B cell (primary cell): ENCODE measurements at regions not wholly inside any gene's neighbourhood (a gene's known extent, or its start where the extent isn't known, plus 50 kb on each side); places are given as distances from the start of the nearest gene placed in this dataset.

Source experiments
- ATAC-seq: fragments of 200-7000 bp; cut with Tn5 transposase; one replicate; pipeline ENCODE4 v1.10.0; 2021; ENCODE audit warnings: low read depth, mild to moderate bottlenecking, moderate number of reproducible peaks, moderate library complexity
- CTCF ChIA-PET: fragments of 350-600 bp; sonication (Branson Sonifier 250); formaldehyde crosslinking; loops from one replicate; lab custom pipeline; 2021; ENCODE audit warnings: antibody characterized with exemption, inconsistent platforms; lab: Charles Lee
- POLR2A ChIA-PET: fragments of 350-600 bp; sonication (Branson Sonifier 250); formaldehyde crosslinking; loops from one replicate; lab custom pipeline; 2021; ENCODE audit warnings: antibody characterized with exemption; lab: Charles Lee
- DNase-seq: peaks from one replicate; pipeline ENCODE4 v3.0.0; 2013
- H2AFZ ChIP-seq: 2 replicates; pipeline ENCODE4 v1.6.1; 2012; ENCODE audit warnings: mild to moderate bottlenecking, low read depth, low read length; ENCODE audit not compliant: insufficient read depth, poor library complexity, severe bottlenecking
- H3K27ac ChIP-seq, 2 donors: 1 replicate in 1 of 2; 2 replicates in 1 of 2; pipeline ENCODE4 v1.5.1; 2012 to 2013; ENCODE audit warnings: low read length in 2 of 2, mild to moderate bottlenecking in 2 of 2, moderate library complexity in 1 of 2
- H3K27me3 ChIP-seq, 4 experiments: fragments of 200-600 bp in 1 of 4; sonication (generic) in 1 of 4; replicated peaks in 1 of 4; 1 replicate in 2 of 4; 2 replicates in 2 of 4; pipeline versions ENCODE4 v1.6.1 to v1.7.0; 2013 to 2016; ENCODE audit warnings: low read length in 3 of 4, mild to moderate bottlenecking in 2 of 4, mixed read lengths in 1 of 4, moderate library complexity in 1 of 4; ENCODE audit not compliant: insufficient read depth in 4 of 4, control insufficient read depth in 3 of 4; ENCODE audit errors: control extremely low read depth in 1 of 4
- H3K36me3 ChIP-seq, 2 experiments: replicated peaks in 1 of 2; 1 replicate in 1 of 2; 2 replicates in 1 of 2; pipeline versions ENCODE4 v1.6.1 to v1.7.1; 2013; ENCODE audit warnings: low read length in 1 of 2; ENCODE audit not compliant: insufficient read depth in 2 of 2, control insufficient read depth in 1 of 2; ENCODE audit errors: control extremely low read depth in 1 of 2, extremely low read depth in 1 of 2
- H3K4me1 ChIP-seq, 2 donors: fragments of 200-600 bp in 1 of 2; sonication (generic) in 1 of 2; 1 replicate in 1 of 2; 2 replicates in 1 of 2; pipeline versions ENCODE4 v1.5.1 to v1.6.1; 2013 to 2017; ENCODE audit warnings: low read length in 2 of 2; ENCODE audit not compliant: control insufficient read depth in 2 of 2, insufficient read depth in 2 of 2
- H3K4me2 ChIP-seq: replicated peaks from 2 replicates; pipeline ENCODE3; 2012; ENCODE audit warnings: mild to moderate bottlenecking, low read depth, low read length; ENCODE audit not compliant: poor library complexity, severe bottlenecking
- H3K4me3 ChIP-seq, 5 experiments: fragments of 200-600 bp in 1 of 5; sonication (generic) in 1 of 5; 1 replicate in 3 of 5; 2 replicates in 2 of 5; pipeline versions ENCODE4 v1.5.1 to v1.7.0; 2011 to 2016; ENCODE audit warnings: low read length in 4 of 5, mild to moderate bottlenecking in 4 of 5, low read depth in 2 of 5, control low read depth in 1 of 5, moderate library complexity in 1 of 5; ENCODE audit not compliant: insufficient read depth in 1 of 5; ENCODE audit errors: control extremely low read depth in 1 of 5, extremely low read depth in 1 of 5
- H3K79me2 ChIP-seq: fragments of 200-600 bp; sonication (generic); one replicate; pipeline ENCODE4 v1.6.0; 2016; ENCODE audit warnings: low read length; ENCODE audit not compliant: control insufficient read depth, insufficient read depth
- H3K9ac ChIP-seq: fragments of 200-600 bp; sonication (generic); 2 replicates; pipeline ENCODE4 v1.6.1; 2017; ENCODE audit warnings: mild to moderate bottlenecking, low read length, moderate library complexity
- H3K9me3 ChIP-seq, 3 donors: one replicate each; pipeline versions ENCODE4 v1.6.1 to v1.7.1; 2013; ENCODE audit warnings: low read length in 2 of 3; ENCODE audit not compliant: control insufficient read depth in 2 of 3, insufficient read depth in 1 of 3; ENCODE audit errors: control extremely low read depth in 1 of 3
- H4K20me1 ChIP-seq: 2 replicates; pipeline ENCODE4 v1.6.0; 2012; ENCODE audit warnings: mild to moderate bottlenecking, low read length; ENCODE audit not compliant: insufficient read depth, control insufficient read depth, poor library complexity, severe bottlenecking
- H3K27ac Mint-ChIP-seq: one replicate; pipeline ENCODE4 v1.8.0; 2021; ENCODE audit warnings: mixed read lengths
- H3K27me3 Mint-ChIP-seq: one replicate; pipeline ENCODE4 v1.8.0; 2021; ENCODE audit warnings: mixed read lengths
- H3K4me1 Mint-ChIP-seq: one replicate; pipeline ENCODE4 v1.8.0; 2021; ENCODE audit warnings: mixed read lengths
- H3K4me3 Mint-ChIP-seq: one replicate; pipeline ENCODE4 v1.8.0; 2021; ENCODE audit warnings: mixed read lengths
- H3K9me3 Mint-ChIP-seq: one replicate; pipeline ENCODE4 v1.8.0; 2022; ENCODE audit warnings: mixed read lengths; ENCODE audit not compliant: insufficient read depth
- EZH2 ChIP-seq: IDR thresholded peaks from 2 replicates; pipeline ENCODE4 v1.6.1; 2012; ENCODE audit warnings: borderline replicate concordance, low read depth, mild to moderate bottlenecking, moderate library complexity, low read length; ENCODE audit not compliant: insufficient read depth, poor library complexity, severe bottlenecking
- WGBS: methylation state at CpG from one replicate; pipeline ENCODE4 v1.1.5; 2013; ENCODE audit warnings: missing lambda C conversion rate; ENCODE audit not compliant: insufficient coverage; 5-methylcytosine and 5-hydroxymethylcytosine counted together
- intact Hi-C: fragments of 100-400 bp; cut with micrococcal nuclease; formaldehyde crosslinking; loops from one replicate; pipeline ENCODE4 v1.10.0; 2022
- TF ChIP-seq, protein P1 (sequence below): fragments of 200-600 bp; IDR thresholded peaks from one replicate; pipeline ENCODE4 v1.8.0; 2022; ENCODE audit warnings: antibody characterized with exemption, mild to moderate bottlenecking

DNA sequence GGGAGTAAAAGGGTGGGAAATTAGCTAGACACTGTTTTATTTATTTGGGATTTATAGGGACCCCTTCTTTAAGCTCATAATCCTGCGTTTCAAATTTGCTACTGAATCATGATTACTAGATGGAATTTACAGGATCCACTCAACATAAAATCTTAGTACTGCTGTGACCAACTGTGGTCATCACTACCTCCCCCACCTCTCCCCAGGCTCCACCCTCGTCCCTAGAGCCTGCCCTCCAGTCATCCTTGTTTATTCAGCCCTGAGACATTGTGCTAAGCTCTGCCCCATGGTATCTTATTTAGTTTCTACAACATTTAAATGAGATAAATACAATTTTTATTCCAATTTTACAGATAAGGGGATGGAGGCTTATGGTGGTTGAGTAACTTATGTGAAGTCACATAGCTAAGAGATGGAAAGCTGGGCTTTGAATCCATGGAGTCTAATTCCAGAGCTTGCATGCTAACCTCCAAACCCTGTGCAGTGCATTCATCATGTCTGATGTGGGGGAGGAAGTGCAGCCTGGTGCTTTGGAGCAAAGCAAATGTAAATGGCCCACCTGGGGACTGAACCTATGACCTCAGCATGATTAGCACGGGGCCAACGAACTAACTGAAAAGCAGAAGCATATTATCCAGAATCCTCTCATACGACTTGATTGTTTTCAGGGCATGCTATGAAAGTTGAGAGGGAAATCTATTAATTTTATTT is 502.4 kb downstream of the TMEM182 start:
- Histone ChIP-seq H3K4me1 (no peaks in the 10 kb centered on the region), H3K9ac (no peak overlapping the region), H3K4me3 (no peak overlapping the region), H3K9me3 (peaks cover 0 to 3% (median 3%) of the 10 kb centered on the region in 3 donors), H3K79me2 (no peaks in the 10 kb centered on the region), H3K27me3 (no peaks in the 10 kb centered on the region), H3K36me3 (no peaks in the 10 kb centered on the region), H3K4me2 (no peak overlapping the region), H2AFZ (no peak overlapping the region), H4K20me1 (no peaks in the 10 kb centered on the region), H3K27ac (no peak overlapping the region)
- ChIA-PET CTCF (no interaction called here), POLR2A (no interaction called here)
- DNase-seq = no peak
- intact Hi-C loops = no loop called here
- H3K9me3 Mint-ChIP-seq = no peaks in the 10 kb centered on the region
- H3K27ac Mint-ChIP-seq = no peak overlapping the region
- 100% methylated on average over 1 of the region's 5 CpGs for WGBS
- TF ChIP-seq, protein P1, sequence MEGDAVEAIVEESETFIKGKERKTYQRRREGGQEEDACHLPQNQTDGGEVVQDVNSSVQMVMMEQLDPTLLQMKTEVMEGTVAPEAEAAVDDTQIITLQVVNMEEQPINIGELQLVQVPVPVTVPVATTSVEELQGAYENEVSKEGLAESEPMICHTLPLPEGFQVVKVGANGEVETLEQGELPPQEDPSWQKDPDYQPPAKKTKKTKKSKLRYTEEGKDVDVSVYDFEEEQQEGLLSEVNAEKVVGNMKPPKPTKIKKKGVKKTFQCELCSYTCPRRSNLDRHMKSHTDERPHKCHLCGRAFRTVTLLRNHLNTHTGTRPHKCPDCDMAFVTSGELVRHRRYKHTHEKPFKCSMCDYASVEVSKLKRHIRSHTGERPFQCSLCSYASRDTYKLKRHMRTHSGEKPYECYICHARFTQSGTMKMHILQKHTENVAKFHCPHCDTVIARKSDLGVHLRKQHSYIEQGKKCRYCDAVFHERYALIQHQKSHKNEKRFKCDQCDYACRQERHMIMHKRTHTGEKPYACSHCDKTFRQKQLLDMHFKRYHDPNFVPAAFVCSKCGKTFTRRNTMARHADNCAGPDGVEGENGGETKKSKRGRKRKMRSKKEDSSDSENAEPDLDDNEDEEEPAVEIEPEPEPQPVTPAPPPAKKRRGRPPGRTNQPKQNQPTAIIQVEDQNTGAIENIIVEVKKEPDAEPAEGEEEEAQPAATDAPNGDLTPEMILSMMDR = no peak
- no peak for TF ChIP-seq EZH2
- no peak for ATAC-seq
- H3K4me3 Mint-ChIP-seq = no peak overlapping the region
- no peaks in the 10 kb centered on the region for H3K4me1 Mint-ChIP-seq
- H3K27me3 Mint-ChIP-seq = no peaks in the 10 kb centered on the region

DNA sequence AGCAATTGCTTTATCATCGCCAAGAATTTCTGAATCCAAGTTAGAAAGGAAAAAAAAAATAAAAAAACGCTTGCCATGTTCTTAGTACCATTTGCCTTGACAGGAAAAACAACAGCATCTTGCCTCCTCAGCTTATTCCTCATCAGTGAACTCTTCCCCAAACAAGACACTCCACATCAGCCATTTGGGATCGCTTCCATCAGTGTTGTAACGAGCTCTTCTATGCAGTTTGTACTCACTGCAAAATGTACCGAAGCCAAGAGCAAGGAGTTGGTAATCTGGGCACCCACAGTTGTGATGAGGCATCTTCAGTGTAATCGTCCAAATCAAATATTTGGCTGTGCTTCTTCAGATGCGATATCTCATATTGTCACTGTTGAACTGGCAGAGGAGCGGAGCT is 503.7 kb downstream of the TMEM182 start:
- H3K4me3 Mint-ChIP-seq = no peak overlapping the region
- TF ChIP-seq, protein P1 = no peak
- no peak for TF ChIP-seq EZH2
- ChIA-PET CTCF (no interaction called here), POLR2A (no interaction called here)
- peaks cover 0 to 3% (median 3%) of the 10 kb centered on the region in 3 donors for H3K9me3 ChIP-seq
- no peak overlapping the region for H2AFZ ChIP-seq
- WGBS = 93% methylated on average over 6 of the region's 8 CpGs
- no peak overlapping the region for H3K27ac Mint-ChIP-seq
- DNase-seq = no peak
- no peaks in the 10 kb centered on the region for H3K4me1 ChIP-seq
- H3K79me2 ChIP-seq = no peaks in the 10 kb centered on the region
- peaks cover 4% of the 10 kb centered on the region for H3K9me3 Mint-ChIP-seq
- no peak overlapping the region for H3K4me3 ChIP-seq
- H3K4me1 Mint-ChIP-seq = no peaks in the 10 kb centered on the region
- H3K9ac ChIP-seq = no peak overlapping the region
- ATAC-seq = no peak
- no peaks in the 10 kb centered on the region for H3K36me3 ChIP-seq
- intact Hi-C loops = no loop called here
- no peaks in the 10 kb centered on the region for H3K27me3 Mint-ChIP-seq
- no peak overlapping the region for H3K27ac ChIP-seq
- H4K20me1 ChIP-seq = no peaks in the 10 kb centered on the region
- H3K27me3 ChIP-seq = no peaks in the 10 kb centered on the region
- no peak overlapping the region for H3K4me2 ChIP-seq
